H9 (cell line): ENCODE measurements at regions not wholly inside any gene's neighbourhood (a gene's known extent, or its start where the extent isn't known, plus 50 kb on each side); places are given as distances from the start of the nearest gene placed in this dataset.

Experiments
- DNase-seq: peaks from one replicate; pipeline ENCODE4 v3.0.0-alpha.2; 2017
- H2AFZ ChIP-seq: one replicate; pipeline ENCODE4 v1.6.1; 2013; ENCODE audit warnings: mild to moderate bottlenecking, low read length, control low read depth, moderate library complexity
- H2AK5ac ChIP-seq: 2 replicates; pipeline ENCODE4 v1.6.1; 2013; ENCODE audit warnings: low read length, control low read depth, mixed read lengths; ENCODE audit not compliant: insufficient read length
- H2BK120ac ChIP-seq: one replicate; pipeline ENCODE4 v1.6.1; 2013; ENCODE audit warnings: low read depth, mild to moderate bottlenecking, low read length, control low read depth, inconsistent platforms; ENCODE audit not compliant: poor library complexity, severe bottlenecking
- H2BK12ac ChIP-seq: 2 replicates; pipeline ENCODE4 v1.6.1; 2013; ENCODE audit warnings: low read length, control low read depth, mixed read lengths, low read depth; ENCODE audit not compliant: insufficient read length
- H2BK15ac ChIP-seq: 2 replicates; pipeline ENCODE4 v1.6.1; 2013; ENCODE audit warnings: low read depth, low read length, control low read depth
- H2BK20ac ChIP-seq: one replicate; pipeline ENCODE4 v1.6.1; 2013; ENCODE audit warnings: low read depth, mild to moderate bottlenecking, low read length, control low read depth, inconsistent platforms; ENCODE audit not compliant: poor library complexity, severe bottlenecking
- H2BK5ac ChIP-seq: 2 replicates; pipeline ENCODE4 v1.6.1; 2013; ENCODE audit warnings: low read length, control low read depth, mixed read lengths; ENCODE audit not compliant: insufficient read length
- H3K14ac ChIP-seq: 2 replicates; pipeline ENCODE4 v1.6.1; 2013; ENCODE audit warnings: low read length, control low read depth; ENCODE audit not compliant: insufficient read depth
- H3K18ac ChIP-seq: 2 replicates; pipeline ENCODE4 v1.6.1; 2013; ENCODE audit warnings: low read depth, mild to moderate bottlenecking, mixed read lengths, low read length, control low read depth; ENCODE audit not compliant: insufficient read length
- H3K23ac ChIP-seq: 2 replicates; pipeline ENCODE4 v1.6.1; 2013; ENCODE audit warnings: low read length, control low read depth, mixed read lengths, low read depth; ENCODE audit not compliant: insufficient read length
- H3K23me2 ChIP-seq: 2 replicates; pipeline ENCODE4 v1.6.1; 2013; ENCODE audit warnings: low read depth, mild to moderate bottlenecking, mixed read lengths, low read length, control low read depth; ENCODE audit not compliant: insufficient read length, poor library complexity, severe bottlenecking
- H3K27ac ChIP-seq: 2 replicates; pipeline ENCODE4 v1.5.1; 2013; ENCODE audit warnings: low read length, control low read depth, mixed read lengths, low read depth; ENCODE audit not compliant: insufficient read length
- H3K27me3 ChIP-seq: 2 replicates; pipeline ENCODE4 v1.6.1; 2013; ENCODE audit warnings: low read length, control low read depth, inconsistent platforms; ENCODE audit not compliant: insufficient read depth
- H3K4ac ChIP-seq: 2 replicates; pipeline ENCODE4 v1.6.1; 2013; ENCODE audit warnings: low read depth, mild to moderate bottlenecking, control low read depth, inconsistent platforms, low read length, moderate library complexity
- H3K4me1 ChIP-seq: 2 replicates; pipeline ENCODE4 v1.6.1; 2013; ENCODE audit warnings: low read length, control low read depth, inconsistent platforms; ENCODE audit not compliant: insufficient read depth
- H3K4me2 ChIP-seq: 2 replicates; pipeline ENCODE4 v1.6.1; 2013; ENCODE audit warnings: low read length, control low read depth, mixed read lengths; ENCODE audit not compliant: insufficient read length, insufficient read depth
- H3K56ac ChIP-seq: 2 replicates; pipeline ENCODE4 v1.6.1; 2013; ENCODE audit warnings: low read depth, mild to moderate bottlenecking, mixed read lengths, low read length, control low read depth; ENCODE audit not compliant: insufficient read length
- H3K79me1 ChIP-seq: 2 replicates; pipeline ENCODE4 v1.6.1; 2013; ENCODE audit warnings: low read depth, mild to moderate bottlenecking, moderate library complexity, low read length, control low read depth, inconsistent platforms; ENCODE audit not compliant: insufficient read depth, poor library complexity, severe bottlenecking
- H3K79me2 ChIP-seq: 2 replicates; pipeline ENCODE4 v1.6.1; 2013; ENCODE audit warnings: low read length, control low read depth, inconsistent platforms; ENCODE audit not compliant: insufficient read depth
- H3K9ac ChIP-seq: 2 replicates; pipeline ENCODE4 v1.6.1; 2013; ENCODE audit warnings: low read length, control low read depth, mixed read lengths; ENCODE audit not compliant: insufficient read length; ENCODE audit errors: extremely low read depth
- H3K9me3 ChIP-seq: one replicate; pipeline ENCODE4 v1.6.1; 2013; ENCODE audit warnings: low read depth, low read length, inconsistent platforms; ENCODE audit not compliant: control insufficient read depth
- H3T11ph ChIP-seq: one replicate; pipeline ENCODE4 v1.6.1; 2013; ENCODE audit warnings: mild to moderate bottlenecking, low read length, control low read depth, inconsistent platforms
- H4K20me1 ChIP-seq: one replicate; pipeline ENCODE4 v1.6.1; 2013; ENCODE audit not compliant: control insufficient read depth, insufficient read length, insufficient read depth
- H4K5ac ChIP-seq: 2 replicates; pipeline ENCODE4 v1.6.1; 2013; ENCODE audit warnings: low read depth, mild to moderate bottlenecking, mixed read lengths, low read length, control low read depth; ENCODE audit not compliant: insufficient read length
- H4K8ac ChIP-seq: replicated peaks from 2 replicates; pipeline ENCODE4 v1.6.1; 2013; ENCODE audit warnings: low read length, control low read depth, mixed read lengths, low read depth; ENCODE audit not compliant: insufficient read length
- H4K91ac ChIP-seq: 2 replicates; pipeline ENCODE4 v1.6.1; 2013; ENCODE audit warnings: low read depth, mild to moderate bottlenecking, moderate library complexity, mixed read lengths, low read length, control low read depth; ENCODE audit not compliant: insufficient read length
- H3K27ac Mint-ChIP-seq, 3 experiments: 2 replicates in 2 of 3; 3 replicates in 1 of 3; pipeline ENCODE4 v1.8.0; 2020 to 2021; ENCODE audit warnings: mixed read lengths in 3 of 3, mild to moderate bottlenecking in 1 of 3, moderate library complexity in 1 of 3
- H3K27me3 Mint-ChIP-seq: 2 replicates; pipeline ENCODE4 v1.8.0; 2021; ENCODE audit warnings: low read depth, mild to moderate bottlenecking, moderate library complexity, mixed read lengths
- H3K36me3 Mint-ChIP-seq, 3 experiments: 2 replicates in 2 of 3; 3 replicates in 1 of 3; pipeline ENCODE4 v1.8.0; 2020 to 2021; ENCODE audit warnings: low read depth in 3 of 3, mixed read lengths in 3 of 3; ENCODE audit not compliant: insufficient read depth in 1 of 3
- H3K4me1 Mint-ChIP-seq, 2 experiments: 2 replicates each; pipeline ENCODE4 v1.8.0; 2020; ENCODE audit warnings: mixed read lengths in 2 of 2
- H3K4me3 Mint-ChIP-seq, 2 experiments: 2 replicates in 1 of 2; 3 replicates in 1 of 2; pipeline ENCODE4 v1.8.0; 2020 to 2021; ENCODE audit warnings: mild to moderate bottlenecking in 2 of 2, mixed read lengths in 2 of 2, moderate library complexity in 1 of 2
- H3K9me3 Mint-ChIP-seq, 2 experiments: 2 replicates in 1 of 2; 3 replicates in 1 of 2; pipeline ENCODE4 v1.8.0; 2020; ENCODE audit warnings: mild to moderate bottlenecking in 2 of 2, mixed read lengths in 2 of 2, moderate library complexity in 1 of 2
- CTCF ChIP-seq: fragments of 200-600 bp; sonication (generic); conservative IDR thresholded peaks from 3 replicates; pipeline ENCODE4 v1.8.0; 2021; ENCODE audit warnings: antibody characterized with exemption, mild to moderate bottlenecking
- WGBS: extraction: QIAGEN DNeasy Blood & Tissue Kit; methylation state at CpG from one replicate; pipeline ENCODE4 v1.1.7; 2013; ENCODE audit warnings: missing lambda C conversion rate, low lambda C conversion rate, mixed read lengths; ENCODE audit not compliant: insufficient read length; ENCODE audit errors: extremely low coverage; 5-methylcytosine and 5-hydroxymethylcytosine counted together

GRCh38 chr9:26335116-26335515 lies 557.5 kb downstream of the CAAP1 start:
- Histone ChIP-seq H3K23me2 (no peaks in the 10 kb centered on the region), H4K91ac (no peak overlapping the region), H4K8ac (no peak overlapping the region), H4K5ac (no peak overlapping the region), H3K23ac (no peak overlapping the region), H2BK120ac (no peak overlapping the region), H3K14ac (no peak overlapping the region), H2AK5ac (no peak overlapping the region), H2BK15ac (no peak overlapping the region), H2BK12ac (no peak overlapping the region), H2BK5ac (no peak overlapping the region), H3K4ac (no peak overlapping the region), H3K9me3 (no peaks in the 10 kb centered on the region), H3K79me2 (no peaks in the 10 kb centered on the region), H3K27ac (no peak overlapping the region), H3T11ph (no peak overlapping the region), H2AFZ (no peak overlapping the region), H3K18ac (no peak overlapping the region), H3K4me2 (no peak overlapping the region), H3K56ac (no peak overlapping the region), H3K9ac (no peak overlapping the region), H3K4me1 (no peaks in the 10 kb centered on the region), H4K20me1 (no peaks in the 10 kb centered on the region), H2BK20ac (no peak overlapping the region), H3K79me1 (no peaks in the 10 kb centered on the region), H3K27me3 (no peaks in the 10 kb centered on the region)
- H3K27me3 Mint-ChIP-seq: no peaks in the 10 kb centered on the region
- H3K4me1 Mint-ChIP-seq: peaks cover 11 to 12% of the 10 kb centered on the region in 2 experiments
- no peak for TF ChIP-seq CTCF
- H3K36me3 Mint-ChIP-seq: no peaks in the 10 kb centered on the region
- H3K9me3 Mint-ChIP-seq: no peaks in the 10 kb centered on the region
- no peak overlapping the region for H3K4me3 Mint-ChIP-seq
- DNase-seq: no peak
- no CpG with 5 or more reads among the region's 2 CpGs for WGBS
- H3K27ac Mint-ChIP-seq: no peak overlapping the region
